H9 (cell line): ENCODE measurements at regions not wholly inside any gene's neighbourhood (a gene's known extent, or its start where the extent isn't known, plus 50 kb on each side); places are given as distances from the start of the nearest gene placed in this dataset.

ENCODE experiments used
- DNase-seq: peaks from one replicate; pipeline ENCODE4 v3.0.0-alpha.2; 2017
- H2AFZ ChIP-seq: one replicate; pipeline ENCODE4 v1.6.1; 2013; ENCODE audit warnings: mild to moderate bottlenecking, low read length, control low read depth, moderate library complexity
- H2AK5ac ChIP-seq: 2 replicates; pipeline ENCODE4 v1.6.1; 2013; ENCODE audit warnings: low read length, control low read depth, mixed read lengths; ENCODE audit not compliant: insufficient read length
- H2BK120ac ChIP-seq: one replicate; pipeline ENCODE4 v1.6.1; 2013; ENCODE audit warnings: low read depth, mild to moderate bottlenecking, low read length, control low read depth, inconsistent platforms; ENCODE audit not compliant: poor library complexity, severe bottlenecking
- H2BK12ac ChIP-seq: 2 replicates; pipeline ENCODE4 v1.6.1; 2013; ENCODE audit warnings: low read length, control low read depth, mixed read lengths, low read depth; ENCODE audit not compliant: insufficient read length
- H2BK15ac ChIP-seq: 2 replicates; pipeline ENCODE4 v1.6.1; 2013; ENCODE audit warnings: low read depth, low read length, control low read depth
- H2BK20ac ChIP-seq: one replicate; pipeline ENCODE4 v1.6.1; 2013; ENCODE audit warnings: low read depth, mild to moderate bottlenecking, low read length, control low read depth, inconsistent platforms; ENCODE audit not compliant: poor library complexity, severe bottlenecking
- H2BK5ac ChIP-seq: 2 replicates; pipeline ENCODE4 v1.6.1; 2013; ENCODE audit warnings: low read length, control low read depth, mixed read lengths; ENCODE audit not compliant: insufficient read length
- H3K14ac ChIP-seq: 2 replicates; pipeline ENCODE4 v1.6.1; 2013; ENCODE audit warnings: low read length, control low read depth; ENCODE audit not compliant: insufficient read depth
- H3K18ac ChIP-seq: 2 replicates; pipeline ENCODE4 v1.6.1; 2013; ENCODE audit warnings: low read depth, mild to moderate bottlenecking, mixed read lengths, low read length, control low read depth; ENCODE audit not compliant: insufficient read length
- H3K23ac ChIP-seq: 2 replicates; pipeline ENCODE4 v1.6.1; 2013; ENCODE audit warnings: low read length, control low read depth, mixed read lengths, low read depth; ENCODE audit not compliant: insufficient read length
- H3K23me2 ChIP-seq: 2 replicates; pipeline ENCODE4 v1.6.1; 2013; ENCODE audit warnings: low read depth, mild to moderate bottlenecking, mixed read lengths, low read length, control low read depth; ENCODE audit not compliant: insufficient read length, poor library complexity, severe bottlenecking
- H3K27ac ChIP-seq: 2 replicates; pipeline ENCODE4 v1.5.1; 2013; ENCODE audit warnings: low read length, control low read depth, mixed read lengths, low read depth; ENCODE audit not compliant: insufficient read length
- H3K27me3 ChIP-seq: 2 replicates; pipeline ENCODE4 v1.6.1; 2013; ENCODE audit warnings: low read length, control low read depth, inconsistent platforms; ENCODE audit not compliant: insufficient read depth
- H3K4ac ChIP-seq: 2 replicates; pipeline ENCODE4 v1.6.1; 2013; ENCODE audit warnings: low read depth, mild to moderate bottlenecking, control low read depth, inconsistent platforms, low read length, moderate library complexity
- H3K4me1 ChIP-seq: 2 replicates; pipeline ENCODE4 v1.6.1; 2013; ENCODE audit warnings: low read length, control low read depth, inconsistent platforms; ENCODE audit not compliant: insufficient read depth
- H3K4me2 ChIP-seq: 2 replicates; pipeline ENCODE4 v1.6.1; 2013; ENCODE audit warnings: low read length, control low read depth, mixed read lengths; ENCODE audit not compliant: insufficient read length, insufficient read depth
- H3K56ac ChIP-seq: 2 replicates; pipeline ENCODE4 v1.6.1; 2013; ENCODE audit warnings: low read depth, mild to moderate bottlenecking, mixed read lengths, low read length, control low read depth; ENCODE audit not compliant: insufficient read length
- H3K79me1 ChIP-seq: 2 replicates; pipeline ENCODE4 v1.6.1; 2013; ENCODE audit warnings: low read depth, mild to moderate bottlenecking, moderate library complexity, low read length, control low read depth, inconsistent platforms; ENCODE audit not compliant: insufficient read depth, poor library complexity, severe bottlenecking
- H3K79me2 ChIP-seq: 2 replicates; pipeline ENCODE4 v1.6.1; 2013; ENCODE audit warnings: low read length, control low read depth, inconsistent platforms; ENCODE audit not compliant: insufficient read depth
- H3K9ac ChIP-seq: 2 replicates; pipeline ENCODE4 v1.6.1; 2013; ENCODE audit warnings: low read length, control low read depth, mixed read lengths; ENCODE audit not compliant: insufficient read length; ENCODE audit errors: extremely low read depth
- H3K9me3 ChIP-seq: one replicate; pipeline ENCODE4 v1.6.1; 2013; ENCODE audit warnings: low read depth, low read length, inconsistent platforms; ENCODE audit not compliant: control insufficient read depth
- H3T11ph ChIP-seq: one replicate; pipeline ENCODE4 v1.6.1; 2013; ENCODE audit warnings: mild to moderate bottlenecking, low read length, control low read depth, inconsistent platforms
- H4K20me1 ChIP-seq: one replicate; pipeline ENCODE4 v1.6.1; 2013; ENCODE audit not compliant: control insufficient read depth, insufficient read length, insufficient read depth
- H4K5ac ChIP-seq: 2 replicates; pipeline ENCODE4 v1.6.1; 2013; ENCODE audit warnings: low read depth, mild to moderate bottlenecking, mixed read lengths, low read length, control low read depth; ENCODE audit not compliant: insufficient read length
- H4K8ac ChIP-seq: replicated peaks from 2 replicates; pipeline ENCODE4 v1.6.1; 2013; ENCODE audit warnings: low read length, control low read depth, mixed read lengths, low read depth; ENCODE audit not compliant: insufficient read length
- H4K91ac ChIP-seq: 2 replicates; pipeline ENCODE4 v1.6.1; 2013; ENCODE audit warnings: low read depth, mild to moderate bottlenecking, moderate library complexity, mixed read lengths, low read length, control low read depth; ENCODE audit not compliant: insufficient read length
- H3K27ac Mint-ChIP-seq, 3 experiments: 2 replicates in 2 of 3; 3 replicates in 1 of 3; pipeline ENCODE4 v1.8.0; 2020 to 2021; ENCODE audit warnings: mixed read lengths in 3 of 3, mild to moderate bottlenecking in 1 of 3, moderate library complexity in 1 of 3
- H3K27me3 Mint-ChIP-seq: 2 replicates; pipeline ENCODE4 v1.8.0; 2021; ENCODE audit warnings: low read depth, mild to moderate bottlenecking, moderate library complexity, mixed read lengths
- H3K36me3 Mint-ChIP-seq, 3 experiments: 2 replicates in 2 of 3; 3 replicates in 1 of 3; pipeline ENCODE4 v1.8.0; 2020 to 2021; ENCODE audit warnings: low read depth in 3 of 3, mixed read lengths in 3 of 3; ENCODE audit not compliant: insufficient read depth in 1 of 3
- H3K4me1 Mint-ChIP-seq, 2 experiments: 2 replicates each; pipeline ENCODE4 v1.8.0; 2020; ENCODE audit warnings: mixed read lengths in 2 of 2
- H3K4me3 Mint-ChIP-seq, 2 experiments: 2 replicates in 1 of 2; 3 replicates in 1 of 2; pipeline ENCODE4 v1.8.0; 2020 to 2021; ENCODE audit warnings: mild to moderate bottlenecking in 2 of 2, mixed read lengths in 2 of 2, moderate library complexity in 1 of 2
- H3K9me3 Mint-ChIP-seq, 2 experiments: 2 replicates in 1 of 2; 3 replicates in 1 of 2; pipeline ENCODE4 v1.8.0; 2020; ENCODE audit warnings: mild to moderate bottlenecking in 2 of 2, mixed read lengths in 2 of 2, moderate library complexity in 1 of 2
- WGBS: extraction: QIAGEN DNeasy Blood & Tissue Kit; methylation state at CpG from one replicate; pipeline ENCODE4 v1.1.7; 2013; ENCODE audit warnings: missing lambda C conversion rate, low lambda C conversion rate, mixed read lengths; ENCODE audit not compliant: insufficient read length; ENCODE audit errors: extremely low coverage; 5-methylcytosine and 5-hydroxymethylcytosine counted together
- TF ChIP-seq, protein P1 (sequence below): fragments of 200-600 bp; sonication (generic); conservative IDR thresholded peaks from 3 replicates; pipeline ENCODE4 v1.8.0; 2021; ENCODE audit warnings: antibody characterized with exemption, mild to moderate bottlenecking

DNA sequence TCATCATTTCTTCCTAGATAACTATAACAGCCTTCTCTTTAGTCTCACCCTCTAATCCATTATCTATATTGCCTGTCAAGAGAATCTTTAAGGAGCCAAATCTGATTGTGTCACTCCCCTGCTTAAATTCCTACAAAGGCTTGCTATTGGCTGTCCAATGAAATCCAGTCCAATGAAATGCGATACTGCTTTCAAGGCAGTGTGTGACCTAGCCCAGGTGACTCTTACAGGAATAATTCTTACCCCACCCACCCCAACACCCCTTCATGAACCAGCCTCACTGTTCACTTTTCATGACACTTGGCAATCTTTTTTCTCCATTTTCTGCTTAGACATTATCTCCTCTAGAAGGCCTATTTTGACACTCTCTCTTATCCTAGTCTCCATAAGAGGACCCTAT, 163.3 kb upstream of the MARCKS start:
- Histone ChIP-seq H4K20me1 (no peaks in the 10 kb centered on the region), H2AFZ (no peak overlapping the region)
- no peaks in the 10 kb centered on the region for H3K27me3 Mint-ChIP-seq

More for the DNA sequence above, 163.3 kb upstream of the MARCKS start:
- Histone ChIP-seq H3K18ac (no peak overlapping the region), H3K27me3 (no peaks in the 10 kb centered on the region), H3K4ac (no peak overlapping the region), H3K56ac (no peak overlapping the region), H4K91ac (no peak overlapping the region), H3K23me2 (no peaks in the 10 kb centered on the region), H3T11ph (no peak overlapping the region), H2BK12ac (no peak overlapping the region), H3K23ac (no peak overlapping the region), H4K5ac (no peak overlapping the region), H2BK120ac (no peak overlapping the region), H2AK5ac (no peak overlapping the region), H3K9ac (no peak overlapping the region), H3K14ac (no peak overlapping the region), H2BK5ac (no peak overlapping the region), H3K79me1 (no peaks in the 10 kb centered on the region), H3K27ac (no peak overlapping the region), H2BK15ac (no peak overlapping the region), H3K9me3 (no peaks in the 10 kb centered on the region), H3K4me2 (no peak overlapping the region), H3K79me2 (no peaks in the 10 kb centered on the region), H4K8ac (no peak overlapping the region), H3K4me1 (no peaks in the 10 kb centered on the region; the same call in 1 of the 2 replicates), H2BK20ac (no peak overlapping the region)
- no CpG with 5 or more reads among the region's 1 CpG for WGBS
- H3K27ac Mint-ChIP-seq, result no peak overlapping the region
- peaks cover 4 to 6% of the 10 kb centered on the region in 2 experiments for H3K4me1 Mint-ChIP-seq
- no peak overlapping the region for H3K4me3 Mint-ChIP-seq
- H3K36me3 Mint-ChIP-seq, result no peaks in the 10 kb centered on the region
- DNase-seq, result no peak
- H3K9me3 Mint-ChIP-seq, result no peaks in the 10 kb centered on the region
- TF ChIP-seq, protein P1, sequence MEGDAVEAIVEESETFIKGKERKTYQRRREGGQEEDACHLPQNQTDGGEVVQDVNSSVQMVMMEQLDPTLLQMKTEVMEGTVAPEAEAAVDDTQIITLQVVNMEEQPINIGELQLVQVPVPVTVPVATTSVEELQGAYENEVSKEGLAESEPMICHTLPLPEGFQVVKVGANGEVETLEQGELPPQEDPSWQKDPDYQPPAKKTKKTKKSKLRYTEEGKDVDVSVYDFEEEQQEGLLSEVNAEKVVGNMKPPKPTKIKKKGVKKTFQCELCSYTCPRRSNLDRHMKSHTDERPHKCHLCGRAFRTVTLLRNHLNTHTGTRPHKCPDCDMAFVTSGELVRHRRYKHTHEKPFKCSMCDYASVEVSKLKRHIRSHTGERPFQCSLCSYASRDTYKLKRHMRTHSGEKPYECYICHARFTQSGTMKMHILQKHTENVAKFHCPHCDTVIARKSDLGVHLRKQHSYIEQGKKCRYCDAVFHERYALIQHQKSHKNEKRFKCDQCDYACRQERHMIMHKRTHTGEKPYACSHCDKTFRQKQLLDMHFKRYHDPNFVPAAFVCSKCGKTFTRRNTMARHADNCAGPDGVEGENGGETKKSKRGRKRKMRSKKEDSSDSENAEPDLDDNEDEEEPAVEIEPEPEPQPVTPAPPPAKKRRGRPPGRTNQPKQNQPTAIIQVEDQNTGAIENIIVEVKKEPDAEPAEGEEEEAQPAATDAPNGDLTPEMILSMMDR, result no peak
